ENCODE measurements at regions not wholly inside any gene's neighbourhood (a gene's known extent, or its start where the extent isn't known, plus 50 kb on each side); places are given as distances from the start of the nearest gene placed in this dataset.

DNA sequence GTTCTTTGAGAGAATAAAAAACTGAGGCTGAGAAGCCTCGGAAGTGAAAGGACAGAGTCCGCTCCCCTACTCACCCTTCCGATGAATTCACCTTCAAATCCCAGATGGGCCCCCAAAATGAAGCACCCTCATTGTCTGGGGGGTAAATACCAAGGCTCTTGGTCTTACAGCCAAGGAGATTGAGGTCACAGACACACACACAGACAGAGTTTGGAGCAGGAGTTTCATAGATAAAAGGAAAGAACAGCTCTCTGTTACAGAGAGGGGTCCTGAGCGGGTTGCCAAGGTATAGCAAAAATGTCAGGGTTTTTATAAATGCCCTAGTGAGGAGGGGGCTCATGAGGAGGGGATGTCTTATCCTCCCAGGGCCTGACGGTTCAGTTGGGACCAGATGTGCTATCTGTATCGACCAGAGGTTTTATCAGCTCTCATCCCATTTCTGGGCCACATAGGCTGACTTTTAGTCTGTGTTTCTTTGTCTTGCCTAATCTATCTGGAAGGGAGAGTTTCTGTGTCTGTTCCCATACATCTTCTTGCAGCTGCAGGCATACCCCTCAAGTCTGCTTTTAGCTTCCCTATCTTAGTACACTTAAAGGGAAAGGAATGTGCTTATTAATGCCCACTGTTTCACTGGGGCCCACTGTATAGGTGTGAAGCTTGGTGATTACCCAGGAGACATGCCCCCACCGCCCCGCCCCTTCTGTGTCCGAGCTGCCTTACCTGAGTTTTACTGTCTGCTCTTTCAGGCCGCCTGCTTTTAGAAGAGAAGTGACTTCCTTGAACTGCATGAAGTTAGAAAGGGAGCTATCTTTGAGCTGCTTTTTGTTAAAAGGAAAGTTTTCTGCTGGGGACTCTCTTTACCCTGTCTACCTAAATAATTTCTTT lies 66.8 kb upstream of the ATP11B start:
- TF ChIP-seq, protein P1, sequence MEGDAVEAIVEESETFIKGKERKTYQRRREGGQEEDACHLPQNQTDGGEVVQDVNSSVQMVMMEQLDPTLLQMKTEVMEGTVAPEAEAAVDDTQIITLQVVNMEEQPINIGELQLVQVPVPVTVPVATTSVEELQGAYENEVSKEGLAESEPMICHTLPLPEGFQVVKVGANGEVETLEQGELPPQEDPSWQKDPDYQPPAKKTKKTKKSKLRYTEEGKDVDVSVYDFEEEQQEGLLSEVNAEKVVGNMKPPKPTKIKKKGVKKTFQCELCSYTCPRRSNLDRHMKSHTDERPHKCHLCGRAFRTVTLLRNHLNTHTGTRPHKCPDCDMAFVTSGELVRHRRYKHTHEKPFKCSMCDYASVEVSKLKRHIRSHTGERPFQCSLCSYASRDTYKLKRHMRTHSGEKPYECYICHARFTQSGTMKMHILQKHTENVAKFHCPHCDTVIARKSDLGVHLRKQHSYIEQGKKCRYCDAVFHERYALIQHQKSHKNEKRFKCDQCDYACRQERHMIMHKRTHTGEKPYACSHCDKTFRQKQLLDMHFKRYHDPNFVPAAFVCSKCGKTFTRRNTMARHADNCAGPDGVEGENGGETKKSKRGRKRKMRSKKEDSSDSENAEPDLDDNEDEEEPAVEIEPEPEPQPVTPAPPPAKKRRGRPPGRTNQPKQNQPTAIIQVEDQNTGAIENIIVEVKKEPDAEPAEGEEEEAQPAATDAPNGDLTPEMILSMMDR (IDR thresholded peaks at IDR 0.05), result no peak
- TF ChIP-seq POLR2A (IDR thresholded peaks at IDR 0.05), result no peak

Data from prostate gland (tissue), 2 donors.